Glutamatergic neuron (in vitro differentiated cells): ENCODE measurements at regions not wholly inside any gene's neighbourhood (a gene's known extent, or its start where the extent isn't known, plus 50 kb on each side); places are given as distances from the start of the nearest gene placed in this dataset.
"Not testable (repeated sequence)": the region's sequence is repeated elsewhere in the genome, so short reads cannot be mapped to it uniquely, and the experiment has no call there.

Experiments
- DNase-seq: peaks from one replicate; pipeline ENCODE4 v3.0.0; 2022
- H3K27ac Mint-ChIP-seq: one replicate; pipeline ENCODE4 v1.8.0; 2020; ENCODE audit warnings: mild to moderate bottlenecking, mixed read lengths, inconsistent platforms; ENCODE audit not compliant: unreplicated experiment
- H3K27me3 Mint-ChIP-seq: one replicate; pipeline ENCODE4 v1.8.0; 2020; ENCODE audit warnings: mild to moderate bottlenecking, moderate library complexity, mixed read lengths, inconsistent platforms; ENCODE audit not compliant: unreplicated experiment
- H3K36me3 Mint-ChIP-seq: one replicate; pipeline ENCODE4 v1.8.0; 2020; ENCODE audit warnings: mild to moderate bottlenecking, mixed read lengths, inconsistent platforms; ENCODE audit not compliant: unreplicated experiment
- H3K4me1 Mint-ChIP-seq: one replicate; pipeline ENCODE4 v1.8.0; 2020; ENCODE audit warnings: mild to moderate bottlenecking, low read depth, mixed read lengths, inconsistent platforms; ENCODE audit not compliant: unreplicated experiment
- H3K4me3 Mint-ChIP-seq: one replicate; pipeline ENCODE4 v1.8.0; 2020; ENCODE audit warnings: mild to moderate bottlenecking, mixed read lengths, inconsistent platforms; ENCODE audit not compliant: unreplicated experiment
- H3K9me3 Mint-ChIP-seq: one replicate; pipeline ENCODE4 v1.8.0; 2020; ENCODE audit warnings: mild to moderate bottlenecking, moderate library complexity, mixed read lengths, inconsistent platforms; ENCODE audit not compliant: unreplicated experiment
- TF ChIP-seq, protein P1 (sequence below): fragments of 200-600 bp; sonication (generic); IDR thresholded peaks from one replicate; pipeline ENCODE4 v1.5.0; 2021; ENCODE audit not compliant: partially characterized antibody, unreplicated experiment

DNA sequence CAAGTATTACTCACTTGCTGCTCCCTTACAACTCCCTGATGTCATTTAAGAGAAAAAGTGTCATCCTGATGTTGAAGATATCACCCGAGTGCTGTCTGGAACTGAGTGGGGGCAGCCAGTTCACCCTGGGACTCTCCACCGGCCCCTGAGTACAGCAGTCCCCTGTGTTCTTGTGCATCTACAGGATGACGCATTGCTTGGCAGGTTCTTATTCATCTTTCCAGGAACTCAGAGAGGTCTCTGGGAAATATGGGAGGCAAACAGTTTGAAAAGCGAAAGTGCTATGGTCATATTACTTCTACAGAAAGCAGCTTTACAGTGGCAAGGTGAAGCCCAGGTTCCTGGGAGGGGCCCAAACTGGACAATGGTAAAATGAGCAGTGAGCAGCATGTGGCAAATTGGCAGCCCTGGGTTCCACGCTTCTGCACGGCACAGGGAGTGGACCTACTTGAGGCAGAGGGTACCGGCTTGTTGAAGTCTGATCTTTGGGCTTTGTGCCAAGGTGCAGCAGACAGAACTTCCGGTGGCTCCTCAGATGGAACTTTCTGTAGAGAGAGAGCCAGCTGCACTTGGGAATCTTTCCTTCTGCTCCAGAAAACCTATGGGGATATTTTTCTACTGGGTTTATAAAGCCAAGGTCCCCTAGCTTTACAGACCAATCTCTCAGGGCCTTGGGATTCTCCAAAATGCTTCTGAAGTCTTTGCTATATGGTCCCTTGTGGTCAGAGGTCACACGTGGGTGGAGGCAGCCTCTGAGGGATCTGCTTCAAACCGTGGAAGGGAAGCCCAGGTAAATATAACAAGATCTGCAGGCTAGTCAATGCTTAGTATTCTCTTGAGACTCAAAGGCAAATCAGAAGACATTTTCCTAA lies 128.3 kb downstream of the MAP3K7 start:
- TF ChIP-seq, protein P1, sequence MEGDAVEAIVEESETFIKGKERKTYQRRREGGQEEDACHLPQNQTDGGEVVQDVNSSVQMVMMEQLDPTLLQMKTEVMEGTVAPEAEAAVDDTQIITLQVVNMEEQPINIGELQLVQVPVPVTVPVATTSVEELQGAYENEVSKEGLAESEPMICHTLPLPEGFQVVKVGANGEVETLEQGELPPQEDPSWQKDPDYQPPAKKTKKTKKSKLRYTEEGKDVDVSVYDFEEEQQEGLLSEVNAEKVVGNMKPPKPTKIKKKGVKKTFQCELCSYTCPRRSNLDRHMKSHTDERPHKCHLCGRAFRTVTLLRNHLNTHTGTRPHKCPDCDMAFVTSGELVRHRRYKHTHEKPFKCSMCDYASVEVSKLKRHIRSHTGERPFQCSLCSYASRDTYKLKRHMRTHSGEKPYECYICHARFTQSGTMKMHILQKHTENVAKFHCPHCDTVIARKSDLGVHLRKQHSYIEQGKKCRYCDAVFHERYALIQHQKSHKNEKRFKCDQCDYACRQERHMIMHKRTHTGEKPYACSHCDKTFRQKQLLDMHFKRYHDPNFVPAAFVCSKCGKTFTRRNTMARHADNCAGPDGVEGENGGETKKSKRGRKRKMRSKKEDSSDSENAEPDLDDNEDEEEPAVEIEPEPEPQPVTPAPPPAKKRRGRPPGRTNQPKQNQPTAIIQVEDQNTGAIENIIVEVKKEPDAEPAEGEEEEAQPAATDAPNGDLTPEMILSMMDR = no peak
- Mint-ChIP-seq H3K9me3 (no peaks in the 10 kb centered on the region), H3K27me3 (peaks cover 2% of the 10 kb centered on the region), H3K27ac (no peak overlapping the region), H3K36me3 (peaks cover 4% of the 10 kb centered on the region), H3K4me1 (no peaks in the 10 kb centered on the region), H3K4me3 (no peak overlapping the region)
- no peak for DNase-seq

DNA sequence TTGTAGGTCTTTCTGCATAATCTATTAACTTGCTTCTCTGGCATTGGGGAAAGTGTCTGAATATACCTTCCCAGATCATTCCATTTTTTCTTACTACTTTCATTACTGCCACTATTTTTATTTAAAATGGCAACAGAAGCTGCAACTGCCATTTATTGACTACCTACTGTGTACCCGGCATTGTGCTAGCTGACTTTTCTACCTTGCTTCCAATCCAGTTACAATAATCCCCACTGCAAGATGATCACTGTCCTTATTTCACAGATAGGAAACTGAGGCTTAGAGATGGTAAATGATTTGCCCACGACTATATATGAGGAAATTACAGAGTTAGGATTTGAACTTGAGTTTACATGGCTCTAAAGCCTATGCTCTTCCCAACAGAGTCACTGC lies 129.0 kb downstream of the MAP3K7 start:
- TF ChIP-seq, protein P1 = no peak
- no peak for DNase-seq
- peaks cover 4% of the 10 kb centered on the region for H3K36me3 Mint-ChIP-seq
- H3K4me3 Mint-ChIP-seq = no peak overlapping the region
- no peaks in the 10 kb centered on the region for H3K4me1 Mint-ChIP-seq
- no peak overlapping the region for H3K27ac Mint-ChIP-seq
- H3K9me3 Mint-ChIP-seq = no peaks in the 10 kb centered on the region
- peaks cover 2% of the 10 kb centered on the region for H3K27me3 Mint-ChIP-seq

- H3K36me3 Mint-ChIP-seq, H3K4me3 Mint-ChIP-seq, H3K27ac Mint-ChIP-seq, H3K27me3 Mint-ChIP-seq, H3K4me1 Mint-ChIP-seq, H3K9me3 Mint-ChIP-seq, DNase-seq: not testable (repeated sequence)
These were observed 129.6 kb downstream of the MAP3K7 start for GRCh38 chr6:90456997-90457866.

- H3K27me3 Mint-ChIP-seq = no peaks in the 10 kb centered on the region
- no peaks in the 10 kb centered on the region for H3K4me1 Mint-ChIP-seq
- no peaks in the 10 kb centered on the region for H3K9me3 Mint-ChIP-seq
- TF ChIP-seq, protein P1 = no peak
- H3K36me3 Mint-ChIP-seq = peaks cover 4% of the 10 kb centered on the region
- H3K27ac Mint-ChIP-seq = no peak overlapping the region
- DNase-seq = no peak
- no peak overlapping the region for H3K4me3 Mint-ChIP-seq
These were observed 130.9 kb downstream of the MAP3K7 start for GRCh38 chr6:90456001-90456400.

- no peaks in the 10 kb centered on the region for H3K36me3 Mint-ChIP-seq
- H3K4me3 Mint-ChIP-seq = no peak overlapping the region
- TF ChIP-seq, protein P1 = no peak
- H3K4me1 Mint-ChIP-seq = no peaks in the 10 kb centered on the region
- DNase-seq = no peak
- H3K27me3 Mint-ChIP-seq = no peaks in the 10 kb centered on the region
- H3K27ac Mint-ChIP-seq = no peak overlapping the region
- no peaks in the 10 kb centered on the region for H3K9me3 Mint-ChIP-seq
These were observed 131.9 kb downstream of the MAP3K7 start for GRCh38 chr6:90454836-90455427.
